CD4-positive, alpha-beta T cell treated with Interferon alpha-2 for 1 hour (primary cell): ENCODE measurements at regions not wholly inside any gene's neighbourhood (a gene's known extent, or its start where the extent isn't known, plus 50 kb on each side); places are given as distances from the start of the nearest gene placed in this dataset.

Experiments
- DNase-seq, 2 donors: peaks; one replicate each; pipeline ENCODE4 v3.0.0-alpha.2; 2020 to 2022

DNA sequence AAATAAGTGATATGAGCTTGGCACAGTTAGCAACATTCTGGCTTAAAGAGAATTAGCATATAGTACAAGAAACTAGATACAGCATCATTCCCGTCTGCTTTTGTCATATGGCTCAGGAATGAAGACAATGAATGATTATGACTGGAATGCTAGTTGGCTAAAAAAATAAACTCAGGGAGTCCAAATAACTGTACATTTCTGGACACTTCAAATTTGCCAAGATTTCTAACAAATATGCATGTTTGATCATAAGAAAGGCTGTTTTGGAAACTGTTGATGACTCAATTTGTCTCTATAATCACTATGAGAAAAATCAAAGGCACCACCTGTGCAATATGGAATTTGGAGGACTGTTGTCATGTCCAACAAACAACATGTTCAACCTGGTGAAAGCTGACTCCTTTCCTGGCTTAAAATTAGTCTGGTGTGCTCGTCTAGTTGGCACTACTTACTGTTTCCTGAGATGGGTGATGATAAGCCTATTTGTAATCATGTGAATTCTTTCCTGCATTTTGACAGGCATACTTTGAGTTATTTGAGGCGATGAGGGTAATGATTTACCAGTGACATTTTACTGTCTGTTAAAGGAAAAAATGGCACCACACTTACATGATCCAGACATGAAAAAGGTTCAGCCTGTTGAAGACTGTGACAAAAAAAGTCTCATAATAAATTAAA lies 133.9 kb upstream of the CDH20 start:
- no peak for DNase-seq

GRCh38 chr18:61201511-61201910 lies 131.7 kb upstream of the CDH20 start:
- no peak for DNase-seq

GRCh38 chr18:61203151-61203550 lies 130.1 kb upstream of the CDH20 start:
- DNase-seq, result no peak

- DNase-seq, result no peak
These were observed 123.4 kb upstream of the CDH20 start for GRCh38 chr18:61209801-61210200.

DNA sequence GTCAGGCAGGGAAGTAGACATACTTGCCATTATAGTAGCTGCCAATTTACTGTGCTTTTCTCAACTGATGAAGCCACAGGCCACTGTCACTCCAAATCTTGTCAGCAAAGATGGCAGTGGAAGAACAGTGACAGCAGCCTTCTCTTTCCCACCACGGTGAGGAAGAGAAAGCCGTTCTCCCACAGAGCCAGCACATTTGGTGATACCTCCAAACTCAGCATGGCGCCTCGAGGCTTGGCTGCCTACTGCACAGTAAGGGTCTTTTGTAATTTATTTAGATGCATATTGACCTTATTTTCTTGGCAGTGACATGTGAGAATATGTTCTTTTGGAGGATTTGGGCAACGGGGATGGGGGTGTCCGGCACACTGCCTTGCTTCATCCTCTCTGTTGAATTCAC lies 117.2 kb upstream of the CDH20 start:
- DNase-seq, result no peak

GRCh38 chr18:61222206-61222605 lies 111.0 kb upstream of the CDH20 start:
- no peak for DNase-seq

GRCh38 chr18:61225336-61225735 lies 107.9 kb upstream of the CDH20 start:
- no peak for DNase-seq

GRCh38 chr18:61236356-61237057 lies 96.7 kb upstream of the CDH20 start:
- DNase-seq, result no peak

DNA sequence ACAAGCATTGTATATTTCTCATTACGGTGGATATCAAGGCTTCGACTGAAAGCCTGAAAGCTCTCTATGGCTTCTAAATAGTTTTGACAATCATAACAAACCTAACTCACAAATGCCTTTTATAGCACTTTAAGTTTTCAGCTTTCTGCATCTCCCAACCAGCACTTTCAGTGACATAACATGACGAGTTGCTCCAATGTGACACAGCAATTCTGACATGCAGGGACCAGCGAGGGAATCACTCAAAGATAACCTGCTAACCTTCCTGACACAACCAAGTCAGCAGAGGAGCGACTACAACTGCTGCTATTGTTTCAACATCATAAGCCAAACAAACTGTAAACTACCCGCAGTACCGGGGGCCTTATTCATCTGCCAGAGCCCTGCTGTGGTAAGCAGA lies 95.7 kb upstream of the CDH20 start:
- DNase-seq, result no peak

- DNase-seq, result no peak
These were observed 94.2 kb upstream of the CDH20 start for GRCh38 chr18:61239051-61239450.

DNA sequence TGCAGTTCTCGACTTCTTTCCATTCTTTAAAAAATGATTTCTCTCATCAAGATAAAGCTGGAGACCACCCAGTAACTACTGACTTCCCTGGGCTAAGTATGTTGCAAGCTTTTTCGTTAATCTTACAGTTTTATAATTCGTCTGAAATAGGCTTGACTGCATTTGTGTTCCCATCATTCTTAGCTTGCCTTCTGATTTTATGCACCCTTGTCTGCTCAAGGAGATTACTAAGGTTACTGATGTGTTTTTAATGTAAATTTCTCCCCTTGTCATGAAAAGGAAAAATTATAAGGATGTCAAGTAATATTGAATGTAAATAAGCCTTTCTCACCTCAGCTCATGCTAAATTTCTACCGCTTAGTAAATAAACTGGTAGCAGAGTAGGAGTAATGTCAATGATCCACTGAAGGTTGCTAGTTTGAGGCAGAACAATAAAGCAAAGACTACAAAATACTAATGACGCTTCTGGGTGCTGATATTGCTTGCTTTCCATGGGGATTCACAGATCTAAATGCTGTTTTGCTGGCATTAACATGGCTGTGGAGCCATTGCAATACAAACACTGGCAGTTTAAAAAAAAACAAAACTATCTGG lies 91.9 kb upstream of the CDH20 start:
- no peak for DNase-seq

DNA sequence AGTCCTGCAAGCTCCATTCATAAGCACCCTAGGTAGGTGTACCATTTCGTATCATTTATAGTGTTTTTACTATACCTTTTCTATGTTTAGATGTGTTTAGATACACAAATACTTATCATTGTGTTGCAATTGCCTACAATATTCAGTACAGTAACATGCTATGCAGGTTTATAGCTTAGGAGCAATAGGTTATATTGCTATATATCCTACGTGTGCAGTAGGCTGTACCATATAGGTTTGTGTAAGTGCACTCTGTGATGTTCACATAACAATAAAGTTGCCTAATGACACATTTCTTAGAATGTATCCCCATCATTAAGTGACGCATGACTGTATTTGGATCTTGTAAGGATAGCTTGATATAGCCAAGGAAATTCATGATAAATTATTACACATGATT lies 88.6 kb upstream of the CDH20 start:
- DNase-seq, result no peak

- DNase-seq, result no peak
These were observed 88.0 kb upstream of the CDH20 start for GRCh38 chr18:61245276-61245675.

GRCh38 chr18:61248589-61248988 lies 84.6 kb upstream of the CDH20 start:
- DNase-seq, result no peak

DNA sequence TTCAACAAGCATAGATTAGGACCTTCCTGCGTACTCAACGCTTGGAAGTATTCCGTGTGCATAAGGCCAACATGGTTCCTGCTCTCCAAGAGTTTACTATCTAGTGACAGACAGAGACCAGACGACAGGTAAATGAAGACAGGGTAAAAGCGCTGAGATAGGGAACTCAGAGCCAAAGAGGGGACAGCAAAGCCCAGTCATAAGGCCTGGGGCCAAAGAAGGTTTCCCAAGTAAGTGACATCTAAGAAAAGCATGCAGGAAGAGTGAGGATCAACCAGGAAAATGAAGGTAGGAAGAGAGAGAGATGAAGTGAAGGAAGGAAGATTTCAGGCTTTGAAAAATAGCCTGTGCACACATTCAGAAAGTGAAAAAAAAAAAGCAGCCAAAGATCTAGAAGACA lies 76.9 kb upstream of the CDH20 start:
- no peak for DNase-seq

DNA sequence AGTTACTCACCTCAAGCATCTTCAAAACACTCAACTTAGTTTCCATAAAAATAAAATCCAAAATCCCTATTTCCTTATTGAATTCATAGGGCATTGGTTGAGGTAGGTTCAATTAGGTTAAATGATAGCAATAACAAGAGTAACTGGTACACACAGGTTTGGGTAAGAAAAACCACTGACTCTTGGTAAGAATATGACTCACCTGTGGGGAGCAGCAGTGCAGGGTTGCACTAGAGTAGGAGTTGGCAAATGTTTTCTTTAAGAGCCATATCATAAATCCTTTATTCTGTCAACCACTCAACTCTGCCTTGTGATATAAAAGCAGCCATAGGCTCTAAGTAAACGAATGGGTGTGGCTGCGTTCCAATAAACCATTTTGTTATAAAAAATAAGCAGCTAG lies 71.4 kb upstream of the CDH20 start:
- no peak for DNase-seq

GRCh38 chr18:61272793-61273192 lies 60.4 kb upstream of the CDH20 start:
- DNase-seq, result no peak

GRCh38 chr18:61273533-61273932 lies 59.7 kb upstream of the CDH20 start:
- no peak for DNase-seq

DNA sequence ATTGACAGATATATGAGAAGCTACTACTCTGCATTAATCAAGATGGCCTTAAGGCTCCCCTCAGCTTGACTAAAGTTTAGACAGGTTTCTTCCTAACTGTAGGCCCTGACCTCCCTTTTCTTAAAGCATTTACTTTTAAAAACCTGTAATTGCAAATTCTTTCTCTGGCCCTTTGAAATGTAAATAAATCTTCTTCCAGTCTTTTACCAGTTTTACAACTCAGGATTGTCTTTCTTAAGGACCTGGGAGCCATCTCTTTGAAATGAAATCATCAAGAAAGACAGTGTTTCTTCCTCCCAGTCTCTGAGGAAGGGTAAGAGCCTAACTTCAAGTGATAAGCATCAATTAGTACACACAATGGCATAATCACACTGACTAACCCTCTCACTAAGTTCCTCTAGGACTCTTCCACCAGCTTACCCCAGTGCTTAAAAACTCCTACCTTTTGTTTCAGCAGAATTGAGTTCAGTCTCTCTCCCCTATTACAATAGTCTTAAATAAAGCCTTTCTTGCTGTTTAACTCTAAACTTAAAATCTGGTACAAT lies 58.7 kb upstream of the CDH20 start:
- DNase-seq, result no peak

DNA sequence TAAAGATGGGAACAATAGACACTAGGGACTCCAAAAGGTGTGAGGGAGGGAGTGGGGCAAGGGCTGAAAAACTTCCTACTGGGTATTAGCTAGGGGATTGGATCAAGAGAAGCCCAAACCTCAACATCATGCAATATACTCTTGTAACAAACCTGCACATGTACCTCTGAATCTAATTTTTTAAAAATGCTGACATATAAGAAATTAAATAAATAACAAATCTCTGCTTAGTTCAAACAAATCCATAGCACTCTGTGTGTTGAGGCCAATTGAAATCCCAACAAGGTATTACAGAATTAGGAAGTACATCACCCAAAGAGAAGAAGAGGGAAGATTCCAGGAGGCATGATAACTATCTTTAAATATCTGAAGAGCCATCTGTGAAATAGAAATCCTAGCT lies 55.4 kb upstream of the CDH20 start:
- DNase-seq, result no peak

- no peak for DNase-seq
These were observed 51.8 kb upstream of the CDH20 start for GRCh38 chr18:61281431-61281830.

DNA sequence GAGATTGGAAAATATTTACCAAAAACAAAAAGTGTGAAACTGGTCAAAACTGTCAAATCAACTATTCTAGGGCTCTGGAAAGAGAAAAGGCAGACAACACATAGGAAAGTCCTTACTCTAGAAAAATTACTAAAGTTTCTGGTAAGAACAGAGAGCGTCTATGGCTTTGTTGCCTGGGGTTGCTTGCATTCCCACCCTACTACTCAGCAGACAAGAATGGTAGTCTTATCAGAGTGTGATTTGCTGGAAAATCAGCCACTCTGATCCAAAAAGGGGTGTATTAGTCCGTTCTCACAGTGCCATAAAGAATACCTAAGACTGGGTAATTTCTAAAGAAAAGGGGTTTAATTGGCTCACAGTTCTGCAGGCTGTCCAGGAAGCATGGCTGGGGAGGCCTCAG lies 50.3 kb upstream of the CDH20 start:
- DNase-seq, result no peak
